ENCODE measurements at regions not wholly inside any gene's neighbourhood (a gene's known extent, or its start where the extent isn't known, plus 50 kb on each side); places are given as distances from the start of the nearest gene placed in this dataset.

DNA sequence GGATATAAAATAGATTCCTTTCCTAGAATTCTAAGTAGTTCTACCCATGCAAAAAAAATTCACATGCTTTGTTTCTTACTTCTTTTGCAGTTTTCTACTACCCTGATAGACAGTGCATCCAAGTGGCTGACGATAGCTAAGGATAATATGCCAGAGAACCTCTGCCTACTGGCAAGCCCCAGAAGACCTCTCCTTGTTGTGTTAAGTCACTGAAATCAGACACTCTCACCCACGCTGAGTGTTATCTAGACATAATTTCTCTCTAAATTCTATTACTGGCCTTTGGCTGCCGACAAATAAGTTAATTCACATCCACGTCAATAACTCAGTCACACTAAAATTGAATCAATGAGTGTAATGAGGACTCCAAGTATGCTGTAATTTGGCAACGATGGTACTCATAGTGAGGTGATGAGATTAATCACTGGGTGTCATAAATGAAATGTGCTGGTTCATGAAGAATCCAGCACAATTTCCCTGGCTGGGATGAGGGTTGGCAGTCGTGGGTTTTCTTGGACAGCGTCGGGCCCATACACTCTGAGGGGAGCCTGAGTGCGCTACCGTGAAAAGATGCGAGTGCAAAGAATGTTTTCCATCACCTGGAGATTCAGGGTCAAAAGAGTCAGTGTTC is 354.8 kb upstream of the TMEM132C start:
- DNase-seq: no peak
- Mint-ChIP-seq H3K9me3 (no peaks in the 10 kb centered on the region), H3K27me3 (no peaks in the 10 kb centered on the region), H3K27ac (no peak overlapping the region), H3K4me1 (no peaks in the 10 kb centered on the region), H3K4me3 (no peak overlapping the region)
- no peak for ATAC-seq

DNA sequence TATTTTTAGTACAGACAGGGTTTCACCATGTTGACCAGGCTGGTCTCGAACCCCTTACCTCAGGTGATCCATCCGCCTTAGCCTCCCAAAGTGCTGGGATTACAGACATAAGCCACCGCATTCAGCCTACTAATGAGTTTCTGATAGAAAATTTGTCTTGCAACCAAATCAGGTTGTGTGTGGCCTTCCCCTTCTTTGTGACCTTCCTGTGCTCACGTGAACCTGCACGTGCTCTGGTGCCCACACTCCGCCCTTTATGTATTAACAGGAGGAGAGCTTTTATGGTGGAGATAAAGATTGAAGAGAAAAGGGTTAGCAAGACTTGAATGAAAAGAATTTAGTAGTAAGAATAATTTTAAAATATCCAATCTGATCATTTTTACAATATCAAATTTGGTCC is 343.5 kb upstream of the TMEM132C start:
- no peak overlapping the region for H3K27ac Mint-ChIP-seq
- H3K4me1 Mint-ChIP-seq: no peaks in the 10 kb centered on the region
- peaks cover 7 to 9% of the 10 kb centered on the region in 2 donors for H3K9me3 Mint-ChIP-seq
- peaks cover 7% of the 10 kb centered on the region for H3K27me3 Mint-ChIP-seq
- no peak for DNase-seq
- no peak for ATAC-seq
- no peak overlapping the region for H3K4me3 Mint-ChIP-seq

DNA sequence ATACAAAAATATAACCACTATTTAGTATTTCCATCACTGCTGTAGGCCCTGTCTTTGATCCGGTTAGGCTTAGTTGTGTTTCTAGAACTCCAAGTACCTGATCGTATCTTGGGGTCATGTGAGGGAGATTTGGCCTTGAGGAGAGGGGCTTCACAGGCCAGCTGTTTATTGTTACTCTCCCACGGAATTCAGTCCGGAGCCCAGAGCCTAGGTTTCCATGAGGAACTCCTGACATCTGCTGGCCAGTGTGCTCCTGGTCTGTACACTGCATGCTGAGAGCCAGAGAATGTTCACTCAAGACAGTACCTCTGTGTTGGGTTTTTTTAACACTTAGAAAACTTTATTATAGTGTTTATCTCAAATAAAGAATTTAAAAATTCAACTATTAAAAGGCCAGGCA is 341.0 kb upstream of the TMEM132C start:
- ATAC-seq (no peak), DNase-seq (no peak)
- Mint-ChIP-seq H3K27ac (no peak overlapping the region), H3K9me3 (peaks cover 0 to 6% of the 10 kb centered on the region in 2 donors), H3K4me3 (no peak overlapping the region), H3K4me1 (no peaks in the 10 kb centered on the region), H3K27me3 (no peaks in the 10 kb centered on the region)

DNA sequence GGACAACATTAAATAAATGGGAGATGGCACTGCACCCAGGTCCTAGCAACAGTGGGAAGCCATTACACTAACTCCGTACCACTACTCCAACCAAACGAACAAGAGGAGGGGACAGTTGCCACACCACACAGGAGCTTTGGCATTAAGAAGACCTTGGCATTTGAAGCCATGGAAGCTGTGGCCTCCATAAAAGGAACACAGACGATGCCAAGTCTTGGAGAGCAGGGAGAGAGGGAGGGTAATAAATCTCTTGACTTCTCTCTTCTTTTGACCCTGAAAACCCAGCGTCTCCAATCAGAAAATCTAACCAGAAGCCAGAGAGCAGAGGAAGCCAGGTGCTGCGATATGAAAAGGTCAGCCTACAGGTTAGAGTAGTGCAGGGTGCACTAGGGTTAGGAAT is 338.8 kb upstream of the TMEM132C start:
- no peak for ATAC-seq
- DNase-seq: no peak
- H3K4me3 Mint-ChIP-seq: no peak overlapping the region
- no peaks in the 10 kb centered on the region for H3K27me3 Mint-ChIP-seq
- no peaks in the 10 kb centered on the region for H3K4me1 Mint-ChIP-seq
- no peak overlapping the region for H3K27ac Mint-ChIP-seq
- no peaks in the 10 kb centered on the region for H3K9me3 Mint-ChIP-seq

DNA sequence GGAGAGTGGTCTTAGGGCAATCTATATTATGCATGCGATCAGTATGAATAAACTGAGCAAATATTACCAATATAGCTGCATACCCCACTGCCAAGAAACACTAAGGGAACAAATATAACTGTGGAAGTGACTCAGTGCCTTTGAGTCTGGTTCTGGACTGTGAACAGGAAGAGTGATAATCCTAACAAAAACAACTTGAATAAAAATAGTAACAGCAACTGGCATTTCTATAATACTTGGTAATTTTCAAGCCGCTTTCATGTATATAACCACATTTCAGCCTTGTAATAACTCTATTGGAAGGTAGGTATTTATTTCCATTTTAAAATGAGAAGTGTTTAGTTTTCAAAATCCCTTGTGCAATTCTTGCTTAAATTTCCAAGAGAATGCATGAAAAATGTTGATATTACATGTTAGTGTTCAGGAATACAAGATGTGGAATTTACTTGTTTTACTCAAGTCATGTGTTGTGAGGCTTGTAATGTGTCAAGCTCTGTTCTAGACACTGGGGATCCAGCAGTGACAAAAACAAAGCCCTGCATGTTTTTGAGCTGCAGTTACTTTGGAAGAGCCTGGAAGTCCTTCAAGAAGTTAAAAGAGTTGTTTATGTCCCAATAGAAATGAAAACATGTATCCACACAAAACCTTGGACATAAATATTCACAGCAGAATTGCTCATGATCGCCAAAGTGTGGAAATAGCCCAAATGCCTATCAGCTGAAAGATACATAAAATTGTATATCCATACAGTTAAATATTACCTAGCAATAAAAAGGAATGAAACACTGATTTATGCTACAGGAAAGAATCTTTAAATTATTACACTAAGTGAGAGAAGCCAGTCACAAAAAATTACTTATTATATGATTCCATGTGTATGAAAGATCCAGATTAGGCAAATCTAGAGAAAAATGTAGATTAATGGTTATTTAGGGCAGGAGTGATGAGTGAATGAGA is 338.1 kb upstream of the TMEM132C start:
- Mint-ChIP-seq H3K4me1 (no peaks in the 10 kb centered on the region), H3K4me3 (no peak overlapping the region), H3K27ac (no peak overlapping the region), H3K9me3 (no peaks in the 10 kb centered on the region), H3K27me3 (no peaks in the 10 kb centered on the region)
- DNase-seq (no peak), ATAC-seq (no peak)

DNA sequence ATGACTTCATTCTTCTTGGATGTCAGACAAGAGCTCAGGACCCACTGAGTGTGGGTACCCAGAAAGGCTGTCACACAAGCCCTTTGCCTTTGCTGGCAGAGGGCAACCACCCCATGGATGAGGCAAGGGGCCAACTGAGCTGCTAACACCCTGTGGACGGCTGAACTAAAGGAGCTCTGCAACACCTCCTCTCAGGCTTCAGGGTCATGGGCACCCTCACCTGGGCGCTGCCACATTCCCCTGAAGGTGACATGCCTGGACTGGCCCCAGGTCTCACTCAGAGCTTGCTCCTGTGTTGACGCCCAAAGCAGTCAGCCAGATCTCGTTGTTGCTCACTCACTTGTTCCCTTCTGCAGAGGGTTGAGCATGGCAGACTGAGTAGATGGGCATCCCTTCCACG is 336.8 kb upstream of the TMEM132C start:
- no peak overlapping the region for H3K27ac Mint-ChIP-seq
- H3K4me3 Mint-ChIP-seq: no peak overlapping the region
- no peaks in the 10 kb centered on the region for H3K9me3 Mint-ChIP-seq
- DNase-seq (no peak), ATAC-seq (no peak)
- no peaks in the 10 kb centered on the region for H3K27me3 Mint-ChIP-seq
- H3K4me1 Mint-ChIP-seq: no peaks in the 10 kb centered on the region

DNA sequence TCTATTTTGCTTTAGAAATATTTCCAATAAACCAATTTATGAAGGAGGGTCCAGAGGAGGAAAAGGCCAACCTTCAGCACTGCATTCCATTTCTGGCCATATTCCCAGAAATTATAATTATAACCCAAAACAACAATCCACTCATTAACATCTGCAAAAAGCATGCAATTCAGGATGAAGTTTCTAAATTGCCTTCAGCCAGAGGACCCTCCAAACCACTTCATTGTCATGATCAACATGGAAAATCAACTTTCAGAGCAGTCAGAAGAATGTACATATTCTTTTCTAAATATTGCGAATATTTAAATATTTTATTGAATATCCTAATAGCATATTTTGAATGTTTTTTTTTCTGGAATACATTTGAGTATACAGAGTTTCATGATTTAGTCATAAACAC is 332.6 kb upstream of the TMEM132C start:
- H3K27me3 Mint-ChIP-seq: no peaks in the 10 kb centered on the region
- no peaks in the 10 kb centered on the region for H3K4me1 Mint-ChIP-seq
- no peak for ATAC-seq
- no peak for DNase-seq
- no peak overlapping the region for H3K27ac Mint-ChIP-seq
- H3K9me3 Mint-ChIP-seq: no peaks in the 10 kb centered on the region
- H3K4me3 Mint-ChIP-seq: no peak overlapping the region

DNA sequence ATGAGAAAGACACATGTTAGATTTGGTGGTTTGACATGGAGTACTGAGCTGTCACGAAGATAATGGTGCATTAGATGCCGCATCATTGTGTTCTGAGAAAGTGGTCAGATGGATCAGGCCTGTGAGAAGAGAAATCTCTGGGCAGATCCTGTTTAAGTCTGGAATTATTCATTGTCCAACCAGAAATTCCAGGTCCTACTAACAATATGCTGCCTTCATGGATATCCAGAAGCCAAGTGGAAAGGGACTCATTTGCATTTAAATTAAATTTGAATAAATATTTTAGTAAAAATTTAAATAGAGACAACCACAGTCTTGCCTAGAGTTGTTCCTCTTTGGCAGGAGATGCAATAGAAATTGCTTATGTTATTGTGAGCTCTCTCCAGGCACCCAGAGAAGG is 330.5 kb upstream of the TMEM132C start:
- Mint-ChIP-seq H3K4me1 (no peaks in the 10 kb centered on the region), H3K27ac (no peak overlapping the region), H3K27me3 (no peaks in the 10 kb centered on the region), H3K9me3 (peaks cover 0 to 9% of the 10 kb centered on the region in 2 donors), H3K4me3 (no peak overlapping the region)
- ATAC-seq (no peak), DNase-seq (no peak)

DNA sequence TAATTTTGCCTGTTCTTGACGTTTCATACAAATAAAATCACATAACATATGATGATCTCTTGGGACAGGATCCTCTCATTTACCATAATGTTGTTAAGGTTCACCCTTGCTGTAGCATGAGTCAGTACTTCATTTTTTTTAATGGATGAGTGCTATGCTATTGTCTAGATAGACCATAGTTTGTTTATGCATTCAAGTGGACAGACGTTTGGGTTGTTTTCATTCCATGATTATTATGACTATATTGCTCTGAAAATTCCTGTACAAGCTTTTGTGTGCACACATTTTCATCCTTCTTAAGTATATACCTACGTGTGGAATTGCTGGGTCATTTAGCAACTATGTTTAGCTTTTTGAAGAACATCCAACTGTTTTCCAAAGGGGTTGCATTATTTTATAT is 325.6 kb upstream of the TMEM132C start:
- no peak for DNase-seq
- Mint-ChIP-seq H3K27me3 (no peaks in the 10 kb centered on the region), H3K9me3 (peaks cover 16 to 19% of the 10 kb centered on the region in 2 donors), H3K4me1 (no peaks in the 10 kb centered on the region), H3K4me3 (no peak overlapping the region), H3K27ac (no peak overlapping the region)
- ATAC-seq: no peak

DNA sequence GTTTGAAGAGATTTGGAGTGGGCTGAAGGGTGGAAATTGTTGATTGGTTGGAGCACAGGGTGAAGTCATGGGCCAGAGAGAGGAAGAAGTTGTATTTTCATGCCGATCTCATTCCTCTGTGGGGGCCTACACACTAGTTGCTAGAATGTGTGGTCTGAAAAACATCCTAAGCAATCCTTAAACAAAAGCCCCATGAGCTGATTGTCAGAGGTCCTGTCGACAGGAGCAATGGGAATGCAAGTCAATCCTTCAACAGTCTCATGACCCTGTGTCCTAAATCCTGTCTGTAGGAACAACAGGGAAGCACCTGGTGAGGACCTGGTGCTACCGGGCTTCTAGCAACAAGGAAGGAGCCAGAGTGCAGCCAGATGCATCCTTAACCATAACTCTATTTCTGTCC is 324.0 kb upstream of the TMEM132C start:
- no peak for ATAC-seq
- no peak overlapping the region for H3K4me3 Mint-ChIP-seq
- no peak overlapping the region for H3K27ac Mint-ChIP-seq

DNA sequence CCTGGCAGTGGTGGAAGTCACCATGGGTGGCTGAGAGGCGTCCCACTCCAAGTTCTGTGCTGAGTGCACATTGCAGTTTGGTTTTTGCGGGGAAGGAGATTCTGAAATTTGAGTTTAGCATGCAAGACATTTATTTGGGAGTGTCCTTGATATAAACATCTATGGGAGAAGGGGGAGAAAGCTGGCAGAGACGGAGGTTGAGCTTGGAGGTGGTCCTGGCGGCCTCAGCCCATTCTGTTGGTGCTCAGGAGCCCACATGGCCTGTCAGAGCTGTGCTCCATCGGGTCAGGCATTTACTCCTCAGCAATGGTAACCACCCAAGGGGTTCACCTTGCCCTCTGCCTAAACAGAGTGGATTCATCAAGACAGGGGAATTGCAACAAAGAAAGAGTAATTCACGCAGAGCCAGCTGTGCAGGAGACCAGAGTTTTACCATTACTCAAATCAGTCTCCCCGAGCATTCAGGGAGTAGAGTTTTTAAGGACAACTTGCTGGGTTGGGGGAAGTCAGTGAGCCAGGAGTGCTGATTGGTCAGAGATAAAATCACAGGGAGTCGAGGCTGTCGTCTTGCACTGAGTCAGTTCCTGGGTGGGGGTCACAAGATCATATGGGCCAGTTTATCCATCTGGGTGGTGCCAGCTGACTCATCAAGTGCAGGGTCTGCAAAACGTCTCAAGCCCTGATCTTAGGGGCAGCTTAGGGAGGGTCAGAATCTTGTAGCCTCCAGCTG is 323.3 kb upstream of the TMEM132C start:
- H3K9me3 Mint-ChIP-seq: peaks cover 16 to 19% of the 10 kb centered on the region in 2 donors
- no peak for DNase-seq
- H3K4me3 Mint-ChIP-seq: no peak overlapping the region
- H3K27me3 Mint-ChIP-seq: no peaks in the 10 kb centered on the region
- H3K4me1 Mint-ChIP-seq: no peaks in the 10 kb centered on the region
- ATAC-seq: no peak
- H3K27ac Mint-ChIP-seq: no peak overlapping the region

More for the DNA sequence above, 324.0 kb upstream of the TMEM132C start:
- no peaks in the 10 kb centered on the region for H3K27me3 Mint-ChIP-seq
- H3K9me3 Mint-ChIP-seq: peaks cover 16 to 19% of the 10 kb centered on the region in 2 donors
- no peaks in the 10 kb centered on the region for H3K4me1 Mint-ChIP-seq
- no peak for DNase-seq

DNA sequence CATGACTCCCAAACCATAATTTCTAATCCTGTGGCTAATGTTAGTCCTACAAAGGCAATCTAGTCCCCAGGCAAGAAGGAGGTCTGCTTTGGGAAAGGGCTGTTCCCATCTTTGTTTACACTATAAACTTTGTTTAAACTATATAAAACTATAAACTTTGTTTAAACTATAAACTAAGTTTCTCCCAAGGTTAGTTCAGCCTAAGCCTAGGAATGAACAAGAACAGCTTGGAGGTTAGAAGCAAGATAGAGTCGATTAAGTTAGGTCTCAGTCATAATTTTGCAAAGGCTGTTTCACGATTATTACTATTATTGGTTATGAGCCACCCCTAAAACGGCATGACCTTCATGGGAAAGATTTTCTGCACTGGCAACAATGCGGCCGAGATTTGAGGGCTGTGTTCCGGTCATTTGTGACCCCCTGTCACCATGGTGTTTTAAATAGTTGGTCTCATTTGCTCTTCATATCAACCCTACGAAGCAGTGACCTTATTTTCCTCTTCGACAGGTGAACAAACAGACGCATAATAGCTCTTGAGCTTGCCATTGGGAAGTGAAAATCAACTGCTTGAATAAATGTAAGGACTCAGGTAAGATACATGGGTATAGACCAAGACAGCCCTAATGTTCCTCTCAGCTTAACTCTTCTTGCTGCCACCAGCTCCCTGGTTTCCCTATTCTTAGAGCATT is 322.6 kb upstream of the TMEM132C start:
- Mint-ChIP-seq H3K27ac (no peak overlapping the region), H3K4me1 (no peaks in the 10 kb centered on the region), H3K27me3 (no peaks in the 10 kb centered on the region), H3K9me3 (peaks cover 18 to 19% of the 10 kb centered on the region in 2 donors), H3K4me3 (no peak overlapping the region)
- ATAC-seq (no peak), DNase-seq (no peak)

DNA sequence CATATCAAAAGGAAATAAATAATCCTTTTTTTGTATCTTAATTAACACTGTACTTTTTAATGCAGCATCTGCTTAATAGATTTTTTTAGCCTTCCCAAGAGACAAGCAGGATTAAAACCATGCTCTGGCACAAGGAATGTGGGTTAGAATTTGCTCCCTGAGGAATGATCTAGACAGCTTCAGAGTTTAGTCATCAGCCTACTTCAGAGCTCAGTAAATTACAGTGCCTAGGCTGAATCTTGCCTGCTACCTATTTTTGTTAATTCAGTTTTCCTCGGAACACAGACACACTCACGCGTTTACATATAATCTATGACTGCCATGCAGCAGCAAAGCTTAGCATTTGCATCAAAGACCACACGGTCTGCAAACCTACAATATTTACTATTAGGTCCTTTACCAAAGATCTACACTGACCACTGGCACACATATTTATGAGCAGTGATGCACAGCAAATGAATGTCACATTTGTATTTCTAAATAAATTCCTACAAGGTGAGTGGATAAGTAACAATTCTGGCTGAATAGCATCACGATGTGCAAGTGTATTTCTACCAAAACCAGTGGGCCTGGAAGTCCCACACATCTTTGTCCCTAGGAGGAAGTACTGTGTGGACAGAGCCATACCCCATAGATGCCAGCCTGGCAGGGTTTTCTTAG is 309.8 kb upstream of the TMEM132C start:
- ATAC-seq (no peak), DNase-seq (no peak)
- Mint-ChIP-seq H3K4me3 (no peak overlapping the region), H3K27ac (no peak overlapping the region), H3K27me3 (no peaks in the 10 kb centered on the region), H3K4me1 (no peaks in the 10 kb centered on the region), H3K9me3 (peaks cover 0 to 5% of the 10 kb centered on the region in 2 donors)

DNA sequence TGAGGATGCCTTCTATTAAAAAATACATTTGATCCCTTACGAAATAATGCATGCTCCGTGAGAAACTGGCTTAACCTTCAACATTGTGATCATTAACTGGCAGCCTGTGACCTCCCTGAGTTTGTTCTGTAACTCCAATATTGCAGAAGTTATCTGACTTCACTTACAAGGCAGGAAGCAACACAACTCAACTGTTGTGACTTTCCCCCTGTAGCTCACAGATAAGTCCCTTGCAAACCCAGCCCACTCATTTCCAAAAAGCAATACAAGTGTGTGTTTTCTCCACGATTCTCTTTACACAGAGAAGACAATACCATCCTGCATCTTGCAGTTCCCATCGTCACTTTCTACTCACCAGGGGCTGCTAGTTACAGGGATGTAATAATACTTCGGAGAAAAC is 304.7 kb upstream of the TMEM132C start:
- no peak overlapping the region for H3K27ac Mint-ChIP-seq
- no peaks in the 10 kb centered on the region for H3K27me3 Mint-ChIP-seq
- ATAC-seq (no peak), DNase-seq (no peak)
- H3K4me1 Mint-ChIP-seq: no peaks in the 10 kb centered on the region
- no peak overlapping the region for H3K4me3 Mint-ChIP-seq
- peaks cover 11 to 12% of the 10 kb centered on the region in 2 donors for H3K9me3 Mint-ChIP-seq

DNA sequence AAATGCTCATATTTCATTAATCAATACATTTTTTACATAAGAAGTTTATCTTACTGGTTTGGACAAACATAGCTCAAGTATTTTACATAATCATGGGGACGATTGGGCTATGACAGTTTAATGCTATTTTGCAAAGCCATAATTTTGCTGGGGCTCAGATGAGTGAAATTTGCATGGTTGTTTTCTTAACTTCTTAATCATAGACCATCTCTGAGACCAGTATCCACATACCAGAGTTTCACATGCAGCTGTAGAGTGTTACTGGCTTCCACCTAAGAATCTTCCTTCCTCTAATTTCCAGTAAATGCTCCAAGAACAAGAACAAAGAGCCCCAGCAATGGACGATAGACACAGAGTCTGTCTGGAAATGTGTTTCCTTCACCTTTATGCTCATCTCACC is 303.0 kb upstream of the TMEM132C start:
- ATAC-seq (no peak), DNase-seq (no peak)
- Mint-ChIP-seq H3K27me3 (no peaks in the 10 kb centered on the region), H3K9me3 (peaks cover 20 to 25% of the 10 kb centered on the region in 2 donors), H3K27ac (no peak overlapping the region), H3K4me3 (no peak overlapping the region), H3K4me1 (no peaks in the 10 kb centered on the region)
